ENCODE measurements at regions not wholly inside any gene's neighbourhood (a gene's known extent, or its start where the extent isn't known, plus 50 kb on each side); places are given as distances from the start of the nearest gene placed in this dataset.

DNA sequence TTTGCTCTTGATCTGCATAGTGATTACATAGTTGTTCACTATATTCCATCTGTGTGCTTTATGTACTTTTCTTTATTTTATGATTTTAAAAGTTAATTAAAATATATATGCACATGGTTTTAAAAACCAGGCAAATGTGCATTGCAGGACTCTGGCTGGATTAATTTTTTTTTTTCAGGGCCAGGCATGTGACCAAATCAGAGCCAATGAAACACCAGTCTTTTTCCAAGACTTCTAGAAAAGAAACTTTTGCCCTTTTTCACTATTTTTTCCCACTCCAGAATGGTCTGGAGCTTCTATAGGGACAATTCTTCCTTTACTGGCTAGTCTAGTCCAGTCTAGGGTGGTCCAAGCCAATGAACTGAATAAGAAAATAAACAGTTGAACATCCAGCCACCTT, 198.1 kb upstream of the FBXO11 start:
- no peak for TF ChIP-seq CTCF (IDR thresholded peaks at IDR 0.05)
- no peak for TF ChIP-seq POLR2AphosphoS5 (IDR thresholded peaks at IDR 0.05)
- TF ChIP-seq EP300 (IDR thresholded peaks at IDR 0.05): no peak
- TF ChIP-seq POLR2A (IDR thresholded peaks at IDR 0.05): no peak
